ENCODE measurements at regions not wholly inside any gene's neighbourhood (a gene's known extent, or its start where the extent isn't known, plus 50 kb on each side); places are given as distances from the start of the nearest gene placed in this dataset.

GRCh38 chr15:35596285-35596684, 50.3 kb upstream of the DPH6 start:
- DNase-seq (ENCODE audit: low read depth in 2 of 2): no peak

GRCh38 chr15:35602836-35603235, 56.9 kb upstream of the DPH6 start:
- DNase-seq (ENCODE audit: low read depth in 2 of 2): no peak

- DNase-seq (ENCODE audit: low read depth in 2 of 2): no peak
Observed at GRCh38 chr15:35603301-35603700, 57.3 kb upstream of the DPH6 start.

- DNase-seq (ENCODE audit: low read depth in 2 of 2): no peak
Observed at GRCh38 chr15:35603856-35604255, 57.9 kb upstream of the DPH6 start.

GRCh38 chr15:35605764-35606449, 59.9 kb upstream of the DPH6 start:
- no peak for DNase-seq (ENCODE audit: low read depth in 2 of 2)

GRCh38 chr15:35606450-35606779, 60.5 kb upstream of the DPH6 start:
- no peak for DNase-seq (ENCODE audit: low read depth in 2 of 2)

- no peak for DNase-seq (ENCODE audit: low read depth in 2 of 2)
Observed at GRCh38 chr15:35616498-35617271, 70.7 kb upstream of the DPH6 start.

GRCh38 chr15:35618260-35619188, 72.6 kb upstream of the DPH6 start:
- no peak for DNase-seq (ENCODE audit: low read depth in 2 of 2)

- no peak for DNase-seq (ENCODE audit: low read depth in 2 of 2)
Observed at GRCh38 chr15:35622641-35623340, 76.8 kb upstream of the DPH6 start.

GRCh38 chr15:35624881-35625280, 78.9 kb upstream of the DPH6 start:
- DNase-seq (ENCODE audit: low read depth in 2 of 2): no peak

- no peak for DNase-seq (ENCODE audit: low read depth in 2 of 2)
Observed at GRCh38 chr15:35626571-35627318, 80.8 kb upstream of the DPH6 start.

GRCh38 chr15:35627696-35628095, 81.7 kb upstream of the DPH6 start:
- no peak for DNase-seq (ENCODE audit: low read depth in 2 of 2)

GRCh38 chr15:35629766-35630165, 83.8 kb upstream of the DPH6 start:
- no peak for DNase-seq (ENCODE audit: low read depth in 2 of 2)

GRCh38 chr15:35630532-35630931, 84.6 kb upstream of the DPH6 start:
- DNase-seq (ENCODE audit: low read depth in 2 of 2): no peak

GRCh38 chr15:35630985-35631384, 85.0 kb upstream of the DPH6 start:
- no peak for DNase-seq (ENCODE audit: low read depth in 2 of 2)

GRCh38 chr15:35633677-35634076, 87.7 kb upstream of the DPH6 start:
- no peak for DNase-seq (ENCODE audit: low read depth in 2 of 2)

- no peak for DNase-seq (ENCODE audit: low read depth in 2 of 2)
Observed at GRCh38 chr15:35646790-35647189, 100.8 kb upstream of the DPH6 start.

GRCh38 chr15:35647303-35647702, 101.3 kb upstream of the DPH6 start:
- no peak for DNase-seq (ENCODE audit: low read depth in 2 of 2)

- DNase-seq (ENCODE audit: low read depth in 2 of 2): no peak
Observed at GRCh38 chr15:35648941-35649340, 103.0 kb upstream of the DPH6 start.

GRCh38 chr15:35649575-35649974, 103.6 kb upstream of the DPH6 start:
- no peak for DNase-seq (ENCODE audit: low read depth in 2 of 2)

GRCh38 chr15:35654332-35654731, 108.4 kb upstream of the DPH6 start:
- DNase-seq (ENCODE audit: low read depth in 2 of 2): no peak
